NCI-H1105 (cell line): ENCODE measurements at regions not wholly inside any gene's neighbourhood (a gene's known extent, or its start where the extent isn't known, plus 50 kb on each side); places are given as distances from the start of the nearest gene placed in this dataset.

ENCODE experiments used
- DNase-seq: peaks from one replicate; lab custom pipeline; 2025; lab: John Stamatoyannopoulos, UW

GRCh38 chr1:34606504-34606903, 148.3 kb upstream of the GJB5 start:
- no peak for DNase-seq

DNA sequence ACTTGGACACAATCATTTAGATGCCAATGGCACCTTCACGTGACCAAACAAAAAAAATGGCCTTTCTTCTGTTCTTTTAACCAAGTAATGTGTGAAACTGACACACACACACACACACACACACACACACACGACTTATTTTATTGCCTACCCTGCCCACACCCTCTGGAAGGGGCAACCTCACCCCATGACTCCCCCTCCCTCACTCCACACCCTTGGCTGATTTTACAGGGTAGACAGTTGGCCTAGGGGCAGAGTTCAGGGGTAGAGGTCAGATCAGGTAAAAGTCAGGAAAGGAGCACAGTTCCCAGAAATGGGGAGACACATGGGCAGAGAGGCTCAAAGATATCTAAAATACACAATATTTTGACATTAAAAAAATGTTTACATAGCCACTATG, 144.8 kb upstream of the GJB5 start:
- no peak for DNase-seq

GRCh38 chr1:34611571-34611970, 143.3 kb upstream of the GJB5 start:
- no peak for DNase-seq

DNA sequence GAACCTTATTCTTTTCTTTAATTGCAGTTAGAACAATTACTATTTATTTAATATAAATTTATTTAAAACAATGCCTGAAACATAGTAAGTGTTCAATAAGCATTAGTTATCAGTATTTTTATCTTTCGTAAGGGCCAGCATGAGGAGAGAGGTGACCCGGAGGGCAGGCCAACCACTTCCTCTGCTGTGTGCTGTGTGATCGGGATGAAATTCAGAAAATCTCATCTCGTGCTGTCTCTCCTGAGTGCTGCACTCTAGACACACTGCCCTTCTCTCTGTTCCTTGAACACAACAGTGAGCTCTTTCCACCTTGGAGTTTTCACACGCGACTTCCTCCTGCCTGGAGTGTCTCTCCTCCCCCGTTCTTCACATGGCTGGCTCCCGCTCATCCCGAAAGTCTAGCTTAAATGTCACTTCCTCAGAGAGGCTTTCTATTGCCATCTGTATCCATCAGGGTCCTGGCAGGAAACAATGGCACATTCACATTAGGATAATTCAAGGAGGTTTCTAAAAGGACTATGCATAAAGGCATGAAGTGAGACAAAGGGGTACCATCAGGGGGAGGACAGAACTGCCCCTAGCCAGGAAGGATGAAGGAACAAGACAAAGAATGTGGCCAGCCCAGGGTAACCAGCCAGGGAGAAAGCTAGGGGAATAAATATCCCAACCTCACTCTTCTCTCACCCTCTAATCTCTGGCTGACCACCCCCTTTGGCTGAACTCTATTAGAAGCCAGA, 142.6 kb upstream of the GJB5 start:
- DNase-seq = no peak

GRCh38 chr1:34617321-34618118, 137.3 kb upstream of the GJB5 start:
- DNase-seq = no peak

GRCh38 chr1:34618381-34618780, 136.5 kb upstream of the GJB5 start:
- no peak for DNase-seq

DNA sequence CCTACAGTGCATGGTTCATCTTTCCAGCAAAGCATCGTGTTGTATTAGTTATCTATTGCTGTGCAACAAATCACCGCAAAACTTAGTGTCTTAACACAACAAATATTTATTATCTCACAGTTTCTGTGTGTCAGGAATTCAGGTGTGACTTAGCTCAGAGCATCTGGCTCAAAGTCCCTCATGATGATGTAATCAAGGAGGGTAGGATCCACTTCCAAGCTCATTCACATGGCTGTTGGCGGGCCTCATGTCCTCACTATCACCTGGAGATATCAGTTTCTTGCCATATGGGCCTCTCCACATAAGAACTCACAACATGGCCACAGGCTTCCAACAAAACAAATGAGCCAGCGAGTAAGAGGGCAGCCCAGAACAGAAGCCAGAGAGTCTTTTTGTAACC, 135.6 kb upstream of the GJB5 start:
- no peak for DNase-seq

GRCh38 chr1:34621916-34622315, 132.9 kb upstream of the GJB5 start:
- no peak for DNase-seq

DNA sequence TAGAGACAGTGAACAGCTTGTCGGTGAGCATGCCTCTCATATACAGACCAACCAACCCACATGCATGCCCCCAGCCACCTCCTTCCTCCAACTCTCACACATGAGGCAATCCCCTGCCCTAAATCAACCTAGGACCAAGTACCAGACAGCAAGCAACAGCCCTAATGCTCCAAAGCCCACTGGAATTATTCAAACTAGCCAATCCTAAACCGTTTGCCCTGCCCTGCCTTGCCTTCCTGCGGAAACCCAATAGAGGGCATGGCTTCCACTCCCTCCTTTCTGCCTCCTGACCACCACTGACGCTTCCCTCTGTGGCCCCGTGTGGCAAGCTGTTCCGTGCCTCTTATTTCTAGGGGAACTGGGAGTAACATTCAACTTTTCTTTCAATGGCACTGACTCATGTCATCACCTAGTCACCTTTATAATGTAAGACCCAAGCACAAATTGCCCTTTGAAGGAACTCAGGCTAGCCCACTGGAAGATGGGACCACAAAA, 129.3 kb upstream of the GJB5 start:
- no peak for DNase-seq

GRCh38 chr1:34627465-34628240, 127.2 kb upstream of the GJB5 start:
- DNase-seq = no peak

- no peak for DNase-seq
Observed at GRCh38 chr1:34631126-34631525, 123.7 kb upstream of the GJB5 start.

DNA sequence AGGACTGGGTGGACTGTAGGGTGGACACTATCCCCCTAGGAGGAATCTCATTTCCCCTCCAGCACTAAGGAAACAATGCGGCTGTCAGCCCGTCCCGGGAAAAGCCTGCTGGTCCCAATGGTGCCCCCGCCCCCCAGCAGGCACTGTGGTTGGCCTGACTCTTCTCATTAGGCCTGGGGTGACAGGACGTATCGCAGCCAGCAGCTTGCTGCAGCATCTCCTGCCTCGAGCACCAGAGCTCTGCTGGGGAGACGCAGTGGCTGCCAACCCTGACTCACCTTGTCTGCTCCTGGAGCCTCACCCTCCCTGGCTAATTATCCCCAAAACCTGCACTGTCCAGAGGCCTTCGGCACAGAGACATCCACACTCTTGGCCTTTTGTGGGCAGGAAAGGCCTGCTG, 115.1 kb upstream of the GJB5 start:
- DNase-seq = no peak

- no peak for DNase-seq
Observed at GRCh38 chr1:34640654-34641401, 114.0 kb upstream of the GJB5 start.

GRCh38 chr1:34642679-34643078, 112.2 kb upstream of the GJB5 start:
- DNase-seq = no peak

GRCh38 chr1:34645109-34645688, 109.6 kb upstream of the GJB5 start:
- DNase-seq = no peak

GRCh38 chr1:34645919-34646318, 108.9 kb upstream of the GJB5 start:
- no peak for DNase-seq

DNA sequence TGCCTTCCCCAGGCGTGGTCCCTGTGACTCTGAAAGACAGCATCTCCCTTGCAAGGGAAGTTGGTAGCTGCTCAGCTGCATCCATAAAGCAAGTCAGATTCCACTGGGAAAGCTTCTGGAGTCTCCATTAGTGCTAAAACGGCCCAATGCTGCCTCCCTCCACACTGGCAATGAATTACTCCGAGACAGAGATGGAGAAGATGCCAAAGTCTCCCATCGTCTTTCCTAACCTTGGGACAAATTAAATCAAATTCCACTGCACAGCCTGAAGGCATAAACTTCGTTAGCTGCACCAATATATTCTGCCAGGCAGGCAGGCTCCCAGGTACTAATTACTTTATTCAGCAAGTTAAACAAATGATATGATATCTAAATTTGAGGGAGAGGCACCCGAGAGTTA, 106.3 kb upstream of the GJB5 start:
- no peak for DNase-seq

DNA sequence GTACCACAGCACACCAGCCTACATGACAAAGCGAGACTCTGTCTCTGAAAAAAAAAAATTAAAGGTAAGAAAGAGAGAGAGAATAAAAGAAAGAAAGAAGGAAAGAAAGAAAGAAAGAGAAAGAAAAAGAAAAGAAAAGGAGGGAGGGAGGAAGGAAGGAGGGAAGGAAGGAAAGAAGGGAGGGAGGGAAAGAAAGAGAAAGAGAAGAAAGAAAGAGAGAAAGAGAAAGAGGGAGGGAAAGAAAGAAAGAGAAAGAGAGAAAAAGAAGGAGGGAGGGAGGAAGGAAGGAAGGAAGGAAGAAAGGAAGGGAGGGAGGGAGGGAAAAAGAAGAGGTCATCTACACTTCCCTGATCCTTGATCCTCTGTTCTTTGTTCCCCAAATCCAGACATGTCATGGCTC, 104.8 kb upstream of the GJB5 start:
- DNase-seq = no peak

GRCh38 chr1:34650800-34651199, 104.0 kb upstream of the GJB5 start:
- DNase-seq = no peak

GRCh38 chr1:34653110-34653509, 101.7 kb upstream of the GJB5 start:
- DNase-seq = no peak

GRCh38 chr1:34655206-34655874, 99.5 kb upstream of the GJB5 start:
- no peak for DNase-seq
